GM21526 (cell line): ENCODE measurements at regions not wholly inside any gene's neighbourhood (a gene's known extent, or its start where the extent isn't known, plus 50 kb on each side); places are given as distances from the start of the nearest gene placed in this dataset.

Source experiments
- ATAC-seq: cut with Tn5 transposase; IDR thresholded peaks from one replicate; pipeline ENCODE4 v1.9.1; 2021; ENCODE audit warnings: moderate library complexity; ENCODE audit not compliant: unreplicated experiment, low FRiP score

DNA sequence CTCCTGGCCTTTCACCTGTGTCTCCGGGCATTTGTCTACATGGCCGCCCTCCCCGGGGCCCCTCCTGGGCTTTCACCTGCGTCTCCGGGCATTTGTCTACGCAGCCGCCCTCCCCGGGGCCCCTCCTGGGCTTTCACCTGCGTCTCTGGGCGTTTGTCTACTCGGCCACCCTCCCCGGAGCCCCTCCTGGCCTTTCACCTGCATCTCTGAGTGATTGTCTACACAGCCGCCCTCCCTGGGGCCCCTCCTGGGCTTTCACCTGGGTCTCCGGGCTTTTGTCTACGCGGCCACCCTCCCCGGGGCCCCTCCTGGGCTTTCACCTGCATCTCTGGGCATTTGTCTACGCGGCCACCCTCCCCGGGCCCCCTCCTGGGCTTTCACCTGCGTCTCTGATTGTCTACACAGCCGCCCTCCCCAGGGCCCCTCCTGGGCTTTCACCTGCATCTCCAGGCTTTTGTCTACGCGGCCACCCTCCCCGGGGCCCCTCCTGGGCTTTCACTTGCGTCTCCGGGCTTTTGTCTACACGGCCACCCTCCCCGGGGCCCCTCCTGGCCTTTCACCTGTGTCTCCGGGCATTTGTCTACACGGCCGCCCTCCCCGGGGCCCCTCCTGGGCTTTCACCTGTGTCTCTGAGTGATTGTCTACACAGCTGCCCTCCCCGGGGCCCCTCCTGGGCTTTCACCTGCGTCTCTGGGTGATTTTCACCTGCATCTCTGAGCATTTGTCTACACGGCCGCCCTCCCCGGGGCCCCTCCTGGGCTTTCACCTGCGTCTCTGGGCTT lies 68.0 kb upstream of the GALNT9 start:
- no peak for ATAC-seq

DNA sequence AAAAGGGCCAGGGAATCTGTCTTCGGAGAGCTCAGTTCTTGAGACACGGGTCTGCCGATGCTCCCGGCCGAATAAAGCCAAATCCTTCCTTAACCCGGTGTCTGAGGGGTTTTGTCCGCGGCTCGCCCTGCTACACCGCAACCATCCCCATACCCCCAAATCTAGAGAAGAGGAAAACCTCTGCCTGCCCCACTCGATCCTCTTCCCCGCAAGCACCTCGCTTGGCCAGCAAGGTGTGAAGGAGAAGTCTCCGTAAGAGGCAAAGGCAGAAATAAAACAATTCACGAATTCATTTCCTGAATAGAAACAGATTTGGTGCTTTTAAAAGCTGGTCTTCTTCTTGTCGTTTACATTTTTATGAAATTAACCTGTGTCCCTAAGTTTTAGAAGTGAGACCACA lies 67.3 kb upstream of the GALNT9 start:
- ATAC-seq, result no peak

DNA sequence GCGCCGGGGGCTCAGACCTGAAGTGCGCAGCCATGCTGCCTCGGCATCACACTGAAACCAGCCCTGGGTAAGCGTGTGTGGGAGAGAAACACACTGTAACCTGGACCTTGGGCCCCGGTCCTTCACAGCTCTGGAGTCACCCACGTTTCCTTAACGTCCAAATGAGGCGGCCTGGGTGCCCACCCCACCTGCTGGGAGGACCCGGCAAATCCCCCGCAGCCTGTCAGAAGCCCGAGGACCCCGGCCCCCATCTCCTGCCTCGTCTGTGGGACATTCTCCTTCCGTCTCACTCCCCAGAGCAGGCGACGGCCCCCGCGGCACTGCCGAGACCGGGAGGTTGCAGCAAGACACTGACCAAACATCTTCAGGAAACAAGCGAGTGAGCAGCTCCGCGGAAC lies 66.5 kb upstream of the GALNT9 start:
- ATAC-seq, result no peak

DNA sequence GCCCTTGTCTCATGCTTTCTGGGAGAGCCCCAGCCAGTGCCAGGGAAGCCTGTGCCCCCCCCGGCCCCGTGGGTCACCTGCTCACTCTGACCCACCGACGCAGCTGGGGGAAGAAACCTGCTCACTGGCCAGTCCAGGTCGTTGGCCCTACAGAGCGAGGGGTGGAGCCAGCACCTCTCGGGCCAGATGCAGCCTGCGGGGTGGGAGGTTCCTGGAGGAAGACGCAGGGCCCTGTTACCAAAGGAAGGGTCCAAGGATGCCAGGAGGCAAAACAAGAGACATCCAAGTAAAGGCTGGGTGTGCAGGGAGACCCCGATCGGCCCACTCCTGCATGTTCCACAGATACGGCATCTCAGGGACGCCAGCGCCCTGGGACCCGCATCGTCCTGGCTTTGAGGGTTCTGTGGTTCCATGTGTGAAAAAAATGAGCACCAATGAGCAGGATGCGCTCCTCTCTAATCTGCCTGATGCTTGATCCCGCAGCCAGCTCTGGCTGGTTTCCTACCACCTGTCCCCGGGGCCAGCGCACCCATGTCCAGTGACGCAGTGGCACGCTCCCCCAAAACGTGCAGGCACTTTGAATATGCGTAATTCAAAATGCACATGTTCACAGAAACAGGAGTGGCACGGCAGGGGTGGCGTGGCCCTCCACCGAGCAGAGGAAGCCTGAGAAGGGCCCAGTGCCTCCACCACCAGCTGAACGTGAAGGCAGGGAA lies 66.0 kb upstream of the GALNT9 start:
- ATAC-seq, result no peak

DNA sequence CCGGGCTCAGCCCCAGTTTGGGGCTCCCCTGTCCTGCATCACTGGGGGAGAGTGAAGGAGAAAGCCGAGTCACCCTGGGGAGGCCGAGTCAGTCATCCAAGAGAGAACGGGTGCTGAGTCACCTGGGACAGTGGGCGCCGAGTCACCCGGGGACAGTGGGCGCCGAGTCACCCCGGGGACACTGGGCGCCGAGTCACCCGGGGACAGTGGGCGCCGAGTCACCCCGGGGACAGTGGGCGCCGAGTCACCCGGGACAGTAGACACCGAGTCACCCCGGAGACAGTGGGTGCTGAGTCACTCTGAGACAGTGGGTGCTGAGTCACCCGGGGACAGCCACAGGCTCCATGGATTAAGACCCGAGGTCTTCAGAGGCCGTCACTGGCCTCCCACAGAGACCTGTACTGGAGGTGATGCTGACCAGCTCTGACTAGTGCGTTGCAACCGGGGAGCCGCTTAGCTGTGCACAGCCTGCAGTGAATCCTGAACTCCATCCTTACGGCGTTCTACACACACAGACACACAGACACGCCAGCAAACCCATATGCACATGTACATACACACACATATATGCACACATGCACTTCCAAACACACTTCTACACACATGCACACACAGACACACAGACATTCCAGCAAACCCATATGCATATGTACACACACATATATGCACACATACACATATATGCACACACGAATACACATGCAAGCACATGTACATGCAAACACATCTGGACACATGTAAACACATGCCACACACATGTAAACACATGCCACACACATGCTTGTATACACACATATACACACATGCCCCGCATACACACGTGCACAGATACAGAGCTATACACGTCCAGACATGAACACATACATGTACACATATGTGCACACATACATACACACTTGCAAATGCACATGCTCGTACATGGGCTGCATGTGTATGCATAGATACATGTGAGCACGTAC lies 64.9 kb upstream of the GALNT9 start:
- no peak for ATAC-seq

DNA sequence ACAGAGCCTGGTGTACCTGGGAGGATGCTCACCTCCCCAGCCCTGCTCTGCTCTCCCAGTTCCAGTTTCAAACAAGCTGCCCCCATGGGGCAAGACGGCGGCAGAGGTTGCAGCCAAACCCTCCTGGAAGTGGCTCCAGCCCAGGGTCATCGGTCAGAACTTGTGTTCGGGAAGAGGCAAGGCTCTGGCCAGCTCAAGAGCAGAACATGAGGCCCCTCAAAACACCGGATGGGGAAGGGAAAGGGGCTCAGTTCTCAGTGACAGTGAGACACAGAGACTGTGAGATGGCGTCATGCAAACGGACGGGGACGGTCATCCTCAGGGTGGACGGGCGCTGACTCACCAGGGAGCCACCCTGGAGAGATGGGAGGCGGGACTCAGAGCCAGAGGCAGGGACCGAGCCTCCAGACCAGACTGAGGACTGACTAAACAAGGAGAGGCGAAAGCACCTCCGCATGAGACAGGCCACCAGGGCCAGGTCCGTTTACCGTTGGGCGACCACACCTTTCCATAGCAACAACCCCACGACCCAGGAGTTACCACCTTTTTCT lies 63.9 kb upstream of the GALNT9 start:
- ATAC-seq, result no peak

DNA sequence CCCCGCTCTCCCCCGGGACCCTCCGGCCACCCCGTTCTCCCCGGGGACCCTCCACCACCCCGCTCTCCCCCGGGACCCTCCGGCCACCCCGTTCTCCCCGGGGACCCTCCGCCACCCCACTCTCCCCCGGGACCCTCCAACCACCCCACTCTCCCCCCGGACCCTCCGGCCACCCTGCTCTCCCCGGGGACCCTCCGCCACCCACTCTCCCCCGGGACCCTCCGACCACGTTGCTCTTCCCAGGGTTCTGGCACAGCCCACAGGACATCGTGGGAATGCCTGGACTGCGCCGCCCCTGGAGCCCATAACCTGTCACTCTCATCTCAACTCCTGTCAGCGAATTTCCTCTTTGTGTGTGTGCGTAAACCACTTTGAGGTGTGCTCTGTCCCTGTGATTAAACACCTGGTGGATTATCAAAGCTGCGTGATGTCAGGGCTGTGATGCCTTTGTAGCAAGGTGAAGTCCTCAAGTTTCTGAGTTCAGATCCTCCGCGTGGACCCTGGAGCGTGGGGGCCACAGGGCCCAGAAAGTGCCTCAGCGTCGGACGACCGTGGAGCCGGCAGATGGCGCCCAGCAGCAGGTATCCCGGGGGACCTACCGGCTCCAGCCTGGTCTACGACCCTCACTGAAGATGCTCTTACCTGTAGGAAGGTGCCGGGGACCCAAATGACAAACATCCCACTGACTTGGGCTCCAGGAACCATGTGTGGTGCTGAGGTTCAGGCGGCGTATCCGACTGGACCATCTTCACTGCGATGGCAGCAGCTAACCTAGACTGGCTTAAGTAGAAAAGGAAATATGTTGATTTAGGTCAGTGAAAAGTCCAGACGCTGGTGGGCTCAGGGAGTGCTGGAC lies 63.2 kb upstream of the GALNT9 start:
- ATAC-seq, result no peak

DNA sequence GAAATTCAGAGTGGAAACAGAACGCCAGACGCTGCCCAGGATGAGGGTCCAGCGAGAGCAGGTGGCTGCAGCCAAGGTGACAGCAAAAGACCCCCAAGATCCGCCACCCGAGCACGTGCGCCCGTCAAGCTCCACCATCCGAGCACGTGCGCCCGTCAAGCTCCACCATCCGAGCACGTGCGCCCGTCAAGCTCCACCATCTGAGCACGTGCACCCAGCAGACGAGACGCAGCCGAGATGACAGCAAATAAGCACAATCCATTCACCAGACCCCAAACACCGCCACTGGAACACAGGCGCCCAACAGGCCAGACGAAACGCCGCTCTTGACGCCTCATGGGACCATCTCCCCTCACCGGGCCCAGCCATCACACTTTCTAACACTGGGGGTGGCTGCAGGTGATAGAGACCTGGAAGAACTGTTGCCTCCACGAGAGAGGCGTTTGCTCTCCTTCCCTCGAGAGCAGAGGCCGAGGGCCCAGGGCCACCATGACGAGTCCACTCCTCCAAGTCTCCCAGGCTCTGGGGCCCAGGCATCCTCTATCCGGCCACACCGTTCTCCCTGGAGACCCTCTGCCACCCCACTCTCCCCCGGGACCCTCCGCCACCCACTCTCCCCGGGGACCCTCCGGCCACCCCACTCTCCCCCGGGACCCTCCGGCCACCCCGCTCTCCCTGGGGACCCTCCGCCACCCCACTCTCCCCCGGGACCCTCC lies 62.1 kb upstream of the GALNT9 start:
- no peak for ATAC-seq

DNA sequence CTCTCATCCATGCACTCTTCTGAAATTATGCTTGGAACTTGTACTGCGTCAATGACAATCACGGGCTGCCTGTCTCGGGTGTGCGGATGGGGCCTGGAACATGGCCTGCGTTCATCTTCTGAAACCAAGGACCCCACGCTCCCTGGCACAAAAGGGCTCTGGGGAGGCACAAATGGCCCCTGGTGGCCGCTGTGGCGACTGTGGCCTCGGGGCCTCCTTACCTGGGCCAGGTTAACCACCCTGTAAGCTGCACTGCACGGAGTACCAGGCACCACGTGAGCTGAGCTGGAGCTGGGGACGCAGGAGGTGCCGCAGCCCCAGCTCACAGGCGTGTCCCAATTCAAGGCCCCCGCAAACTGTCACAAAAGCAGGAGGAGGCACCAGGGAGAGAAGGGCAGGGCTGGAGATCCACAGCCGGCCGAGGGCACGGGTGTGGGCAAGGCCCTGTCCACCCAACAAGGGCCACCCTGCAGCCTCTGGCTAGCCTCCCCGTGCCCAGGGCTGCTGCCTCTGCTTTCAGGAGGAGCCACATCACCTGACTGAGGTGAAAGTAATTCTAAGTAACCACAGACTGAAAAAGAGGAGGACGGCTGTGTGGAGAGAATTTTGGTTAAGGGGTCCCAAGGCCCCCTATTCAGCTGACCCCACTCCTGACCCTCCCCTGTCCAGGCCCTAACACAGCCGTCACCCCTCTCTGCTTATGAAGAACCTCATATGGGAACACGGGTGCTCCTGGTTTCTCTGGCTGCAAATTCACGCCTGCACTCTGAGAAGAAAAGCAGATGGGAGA lies 61.1 kb upstream of the GALNT9 start:
- ATAC-seq, result no peak

DNA sequence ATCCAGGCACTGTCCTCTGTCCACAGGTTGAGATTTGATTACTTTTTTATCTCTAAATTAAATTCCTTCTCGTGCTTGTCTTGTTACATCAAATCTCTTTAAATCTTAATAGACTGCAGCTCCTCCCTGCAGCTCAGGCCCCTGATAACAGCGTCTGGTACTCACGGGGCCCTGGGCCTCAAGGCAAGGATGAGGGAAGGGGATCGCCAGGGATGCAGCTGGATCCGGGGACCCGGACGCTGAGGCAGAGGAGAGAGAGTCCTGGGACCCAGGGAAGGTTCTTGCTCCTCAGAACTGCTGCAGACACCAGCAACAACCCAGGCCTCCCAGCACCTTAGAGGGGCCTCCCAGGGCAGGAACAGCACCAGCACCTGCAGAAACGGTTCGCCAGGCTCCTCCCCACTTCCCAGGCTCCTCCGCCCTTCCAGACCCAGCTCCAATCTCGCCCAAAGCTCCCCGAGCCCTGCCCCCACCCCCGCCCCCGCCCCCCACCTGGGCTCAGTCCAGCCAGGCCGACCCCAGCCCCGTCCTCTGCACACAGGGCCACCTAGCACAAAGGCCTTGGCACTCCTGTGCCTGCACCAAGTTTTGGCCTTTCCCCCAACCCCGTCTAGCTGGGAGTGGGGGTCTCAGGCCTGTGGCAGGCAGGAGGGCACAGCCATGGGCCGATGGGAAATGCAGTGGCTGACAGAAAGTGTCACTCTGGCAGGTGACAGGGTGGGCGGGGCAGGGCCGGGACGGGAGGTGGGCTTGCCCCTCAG lies 60.3 kb upstream of the GALNT9 start:
- no peak for ATAC-seq

DNA sequence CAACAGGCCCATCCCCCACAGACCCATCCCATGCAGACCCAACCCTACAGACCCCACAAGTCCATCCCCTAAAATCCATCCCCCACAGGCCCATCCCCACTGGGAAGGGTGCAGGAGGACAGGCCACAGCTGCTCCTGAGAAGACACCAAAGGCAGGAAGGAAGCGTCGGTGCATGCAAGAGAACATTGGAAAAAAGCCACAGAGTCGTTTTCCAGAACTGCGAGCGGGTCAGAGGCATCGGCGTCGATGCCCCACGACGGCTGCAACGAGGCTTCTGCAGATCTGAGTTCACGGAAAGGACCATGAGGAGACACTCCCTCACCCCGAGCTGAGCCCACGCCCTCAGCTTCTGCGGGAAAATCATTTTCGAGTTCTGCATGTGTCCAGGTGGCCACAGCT lies 59.6 kb upstream of the GALNT9 start:
- ATAC-seq, result no peak

DNA sequence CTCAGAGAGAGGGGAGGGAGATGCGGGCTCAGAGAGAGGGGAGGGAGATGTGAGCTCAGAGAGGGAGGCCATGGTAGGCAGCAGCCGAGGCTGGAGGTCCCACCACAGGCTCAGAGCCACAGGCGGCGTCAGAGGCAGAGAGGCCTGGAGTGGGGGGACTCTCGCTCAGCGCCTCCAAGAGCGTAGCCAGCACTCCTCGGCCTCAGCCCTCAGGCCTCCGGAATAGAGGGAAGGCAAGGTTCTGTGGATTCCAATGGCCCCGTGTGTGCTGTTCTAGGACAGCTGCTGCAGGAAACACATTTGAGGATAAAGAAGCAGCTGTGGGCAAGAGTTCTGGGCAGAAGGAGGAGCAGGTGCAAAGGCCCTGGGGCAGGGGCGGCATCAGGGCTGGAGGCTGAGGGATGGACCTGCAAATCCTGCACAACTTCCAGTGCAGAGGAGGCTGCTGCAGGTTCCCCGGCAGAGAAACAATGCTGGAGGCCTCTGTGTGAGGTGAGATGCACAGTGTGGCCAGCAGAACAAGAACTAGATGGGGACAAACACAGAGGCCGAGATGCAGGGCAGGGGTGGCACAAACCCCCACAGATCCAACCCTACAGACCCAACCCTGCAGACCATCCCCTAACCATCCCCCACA lies 59.1 kb upstream of the GALNT9 start:
- no peak for ATAC-seq

DNA sequence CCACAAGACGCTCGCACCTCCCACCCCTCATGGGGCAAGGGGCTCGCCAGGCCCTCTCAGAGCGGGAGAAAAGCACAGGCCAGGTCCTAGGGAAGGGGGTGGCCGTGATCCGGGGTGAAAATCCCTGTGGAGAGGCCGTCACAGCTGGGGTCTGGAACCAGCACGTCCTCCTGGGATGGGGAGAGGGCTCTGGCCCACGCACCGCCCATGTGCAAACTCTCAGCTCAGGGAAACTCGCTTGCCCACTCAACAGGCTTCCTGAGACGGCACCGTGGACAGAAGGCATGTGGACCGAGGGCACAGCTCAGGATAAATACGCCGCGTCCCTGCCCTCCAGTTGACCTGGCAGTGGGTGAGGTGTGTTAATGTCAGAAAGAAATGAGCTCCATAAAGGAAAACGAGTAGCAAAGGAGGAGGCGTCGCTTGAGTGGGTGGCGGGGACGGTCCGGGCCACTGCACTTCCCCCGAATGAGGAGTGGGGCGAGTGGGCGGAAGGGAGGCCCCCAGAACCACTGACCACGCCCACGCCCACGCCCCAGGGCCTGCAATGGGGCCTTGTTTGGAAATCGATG lies 57.6 kb upstream of the GALNT9 start:
- ATAC-seq, result no peak

DNA sequence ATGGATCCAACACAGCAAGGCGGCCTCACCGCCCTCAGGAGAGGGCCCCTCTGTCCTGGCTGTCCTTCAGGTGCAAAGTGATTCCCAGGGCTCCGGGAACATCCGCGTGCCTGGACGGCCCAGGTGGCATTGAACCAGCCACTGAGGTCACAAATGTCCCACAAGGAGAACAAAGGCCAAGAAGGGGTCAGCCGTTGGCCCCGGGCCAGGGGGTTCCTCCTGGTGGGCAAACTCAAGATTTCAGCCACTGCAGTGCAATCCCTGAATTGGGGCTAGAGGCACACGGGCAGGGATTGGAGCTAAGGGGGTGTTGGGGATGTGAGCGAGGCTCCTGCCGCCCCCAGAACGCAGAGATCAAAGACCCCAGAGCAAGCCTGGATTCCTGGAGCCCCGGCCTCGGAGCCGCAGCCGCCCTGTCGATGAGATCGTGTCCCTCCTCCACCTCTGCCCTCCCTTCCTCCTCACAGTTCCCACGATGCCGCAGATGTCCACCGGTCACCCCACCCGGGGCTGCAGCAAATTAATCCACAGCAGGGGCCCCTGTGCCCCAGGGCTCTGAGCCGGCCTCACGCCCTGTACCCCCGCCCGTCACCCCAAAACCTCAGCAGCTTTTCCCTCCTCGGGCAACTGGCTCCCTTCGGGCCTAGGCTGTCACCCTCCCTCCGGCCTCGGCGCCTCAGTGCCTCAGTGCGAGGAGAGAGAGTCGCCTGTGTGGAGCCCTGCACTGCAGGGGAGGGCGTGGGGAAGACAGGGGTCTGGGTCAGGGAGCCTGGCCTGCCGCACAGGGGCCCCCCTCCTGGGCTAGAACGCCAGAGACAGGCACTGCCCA lies 56.7 kb upstream of the GALNT9 start:
- ATAC-seq, result no peak

DNA sequence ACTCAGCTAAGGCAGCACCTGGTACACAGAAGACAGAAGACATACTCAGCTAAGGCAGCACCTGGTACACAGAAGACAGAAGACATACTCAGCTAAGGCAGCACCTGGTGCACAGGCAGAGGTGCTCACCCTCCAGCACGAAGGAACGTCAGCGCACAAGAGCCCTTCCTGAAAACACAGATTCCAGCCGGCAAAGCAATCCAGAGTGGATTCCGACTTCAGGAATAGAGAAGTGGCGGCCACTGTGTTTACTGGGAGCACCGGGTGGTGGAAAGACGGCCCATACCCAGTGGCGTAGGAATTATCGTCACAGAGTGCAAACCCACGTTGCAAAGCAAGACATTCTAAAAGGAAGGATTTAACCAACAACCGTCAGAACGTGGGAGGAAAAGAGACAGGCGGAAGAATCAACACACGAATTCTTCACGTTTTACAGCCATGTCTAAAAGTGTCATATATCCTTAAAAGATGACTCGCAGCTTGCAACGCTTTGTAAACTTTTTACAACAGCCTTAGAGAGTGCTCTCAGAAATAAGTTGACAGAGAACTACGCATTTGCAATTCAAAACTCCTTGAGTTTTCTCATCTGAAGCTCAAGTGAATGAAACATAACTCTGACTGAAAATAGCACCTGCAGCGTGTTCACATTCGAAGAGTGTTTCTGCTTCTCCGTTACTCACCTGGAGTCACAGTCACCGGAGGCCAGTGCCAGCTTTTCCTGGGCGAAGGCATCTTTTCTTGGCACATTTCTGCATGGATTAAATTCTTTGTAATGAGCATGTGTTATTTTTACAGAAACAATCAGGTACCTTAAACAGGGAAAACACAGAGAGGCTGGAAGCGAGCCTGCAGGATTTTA lies 55.8 kb upstream of the GALNT9 start:
- no peak for ATAC-seq
